Gastroesophageal sphincter (tissue), 4 donors: ENCODE measurements at regions not wholly inside any gene's neighbourhood (a gene's known extent, or its start where the extent isn't known, plus 50 kb on each side); places are given as distances from the start of the nearest gene placed in this dataset.

ENCODE experiments used
- ATAC-seq: fragments of 150-250 bp; one replicate; pipeline ENCODE4 v1.9.1; 2016; ENCODE audit warnings: mild to moderate bottlenecking, moderate library complexity
- H3K27ac ChIP-seq, 4 donors: fragments of 200-600 bp; sonication (generic) in 3 of 4; 1 replicate in 3 of 4; 2 replicates in 1 of 4; pipeline ENCODE4 v1.5.1; 2016 to 2019
- H3K27me3 ChIP-seq: fragments of 200-600 bp; sonication (generic); one replicate; pipeline ENCODE4 v1.5.1; 2019
- H3K36me3 ChIP-seq, 2 donors: fragments of 200-600 bp; sonication (generic); one replicate each; pipeline ENCODE4 v1.5.1; 2019; ENCODE audit warnings: control low read depth in 1 of 2
- H3K4me1 ChIP-seq, 3 donors: fragments of 200-600 bp; sonication (generic); 1 replicate in 2 of 3; 2 replicates in 1 of 3; pipeline ENCODE4 v1.5.1; 2016 to 2019; ENCODE audit warnings: control low read depth in 2 of 3
- H3K4me3 ChIP-seq, 2 donors: fragments of 200-600 bp; sonication (generic); one replicate each; pipeline ENCODE4 v1.5.1; 2019; ENCODE audit warnings: mild to moderate bottlenecking in 1 of 2, moderate library complexity in 1 of 2
- H3K9me3 ChIP-seq, 3 donors: fragments of 200-600 bp; sonication (generic); one replicate each; pipeline ENCODE4 v1.5.1; 2017 to 2019; ENCODE audit warnings: control low read depth in 2 of 3
- CTCF ChIP-seq, 4 experiments: fragments of 200-600 bp in 2 of 4; fragments of 450-650 bp in 2 of 4; sonication (generic) in 1 of 4; IDR thresholded peaks; one replicate each; pipeline ENCODE4 v1.5.1; 2017 to 2019; ENCODE audit warnings: antibody characterized with exemption in 4 of 4, mild to moderate bottlenecking in 2 of 4, moderate library complexity in 2 of 4
- EP300 ChIP-seq: sonication (generic); formaldehyde crosslinking; IDR thresholded peaks from one replicate; pipeline ENCODE4 v1.6.1; 2017; ENCODE audit warnings: antibody characterized with exemption, mild to moderate bottlenecking
- POLR2A ChIP-seq, 2 donors: fragments of 450-650 bp; IDR thresholded peaks; one replicate each; pipeline ENCODE4 v1.6.1; 2017; ENCODE audit warnings: antibody characterized with exemption in 2 of 2, mild to moderate bottlenecking in 2 of 2, moderate library complexity in 1 of 2
- POLR2AphosphoS5 ChIP-seq: sonication (generic); formaldehyde crosslinking; IDR thresholded peaks from one replicate; pipeline ENCODE4 v1.6.1; 2017; ENCODE audit warnings: antibody characterized with exemption
- whole genome bisulfite sequencing, 2 donors: methylation state at CpG; one replicate each; pipeline ENCODE4 v1.1.5; 2018; ENCODE audit warnings: low coverage in 1 of 2; 5-methylcytosine and 5-hydroxymethylcytosine counted together

- no peak for ATAC-seq
- 47 to 92% methylated on average over 2 of the region's 2 CpGs for WGBS, 2 donors
- Histone ChIP-seq H3K27me3 (peaks cover 35% of the 10 kb centered on the region), H3K4me1 (no peaks in the 10 kb centered on the region), H3K4me3 (no peak overlapping the region), H3K9me3 (no peaks in the 10 kb centered on the region), H3K36me3 (no peaks in the 10 kb centered on the region), H3K27ac (no peak overlapping the region)
- TF ChIP-seq POLR2AphosphoS5 (no peak), CTCF (IDR thresholded peaks at IDR 0.05) (no peak), POLR2A (IDR thresholded peaks at IDR 0.05) (no peak), EP300 (no peak)
These were observed 319.1 kb upstream of the TLE3 start for GRCh38 chr15:70416829-70417228.

- Histone ChIP-seq H3K36me3 (no peaks in the 10 kb centered on the region), H3K9me3 (no peaks in the 10 kb centered on the region), H3K4me1 (no peaks in the 10 kb centered on the region), H3K4me3 (no peak overlapping the region), H3K27ac (no peak overlapping the region), H3K27me3 (peaks cover 35% of the 10 kb centered on the region)
- 63 to 85% methylated on average over 3 to 4 of the region's 18 CpGs for WGBS, 2 donors
- no peak for ATAC-seq
- no peak for TF ChIP-seq POLR2A (IDR thresholded peaks at IDR 0.05)
- TF ChIP-seq POLR2AphosphoS5 = no peak
- no peak for TF ChIP-seq EP300
- no peak for TF ChIP-seq CTCF (IDR thresholded peaks at IDR 0.05)
These were observed 317.7 kb upstream of the TLE3 start for GRCh38 chr15:70415398-70415797.

GRCh38 chr15:70414626-70415025 is 316.9 kb upstream of the TLE3 start:
- peaks cover 32% of the 10 kb centered on the region for H3K27me3 ChIP-seq
- H3K27ac ChIP-seq = no peak overlapping the region
- no peak for ATAC-seq
- no peaks in the 10 kb centered on the region for H3K4me1 ChIP-seq
- no peaks in the 10 kb centered on the region for H3K9me3 ChIP-seq
- no peaks in the 10 kb centered on the region for H3K36me3 ChIP-seq
- no peak overlapping the region for H3K4me3 ChIP-seq
- TF ChIP-seq CTCF (IDR thresholded peaks at IDR 0.05) (no peak), POLR2AphosphoS5 (no peak), EP300 (no peak), POLR2A (IDR thresholded peaks at IDR 0.05) (no peak)
- 84 to 85% methylated on average over 2 to 4 of the region's 5 CpGs for WGBS, 2 donors

GRCh38 chr15:70412794-70413193 is 315.1 kb upstream of the TLE3 start:
- Histone ChIP-seq H3K4me1 (no peaks in the 10 kb centered on the region), H3K27me3 (peaks cover 20% of the 10 kb centered on the region)
- no peak for ATAC-seq

More at GRCh38 chr15:70412794-70413193, 315.1 kb upstream of the TLE3 start:
- peaks cover 0 to 14% (median 0%) of the 10 kb centered on the region in 3 donors for H3K9me3 ChIP-seq
- H3K27ac ChIP-seq = no peak overlapping the region
- H3K4me3 ChIP-seq = no peak overlapping the region
- TF ChIP-seq CTCF (IDR thresholded peaks at IDR 0.05) (no peak), POLR2AphosphoS5 (no peak), EP300 (no peak), POLR2A (IDR thresholded peaks at IDR 0.05) (no peak)
- H3K36me3 ChIP-seq = no peaks in the 10 kb centered on the region
